CD4-positive, alpha-beta memory T cell (primary cell): ENCODE measurements at regions not wholly inside any gene's neighbourhood (a gene's known extent, or its start where the extent isn't known, plus 50 kb on each side); places are given as distances from the start of the nearest gene placed in this dataset.
A peak's percentile ranks its signal among the peaks of the same experiment; 100 is the strongest.

Experiments used
- CTCF ChIA-PET: fragments of 350-600 bp; sonication (Branson Sonifier 250); formaldehyde crosslinking; loops from one replicate; lab custom pipeline; 2021; ENCODE audit warnings: inconsistent platforms; ENCODE audit not compliant: partially characterized antibody; lab: Charles Lee
- POLR2A ChIA-PET: fragments of 350-600 bp; sonication (Branson Sonifier 250); formaldehyde crosslinking; loops from one replicate; lab custom pipeline; 2021; ENCODE audit not compliant: partially characterized antibody; lab: Charles Lee
- DNase-seq, 5 donors: peaks; one replicate each; pipeline versions ENCODE4 v3.0.0 to v3.0.0-alpha.2; 2020 to 2022; ENCODE audit warnings: mixed read lengths in 1 of 5
- H3K27ac ChIP-seq: one replicate; pipeline ENCODE4 v1.7.0; 2013; ENCODE audit warnings: low read depth, low read length
- H3K27me3 ChIP-seq: 2 replicates; pipeline ENCODE4 v1.7.0; 2013; ENCODE audit warnings: mild to moderate bottlenecking, low read length, moderate library complexity; ENCODE audit not compliant: insufficient read depth
- H3K36me3 ChIP-seq: 2 replicates; pipeline ENCODE4 v1.7.0; 2013; ENCODE audit warnings: mild to moderate bottlenecking, low read length, moderate library complexity; ENCODE audit not compliant: insufficient read depth
- H3K4me1 ChIP-seq: 2 replicates; pipeline ENCODE4 v1.7.0; 2013; ENCODE audit warnings: mild to moderate bottlenecking, low read length, moderate library complexity; ENCODE audit not compliant: insufficient read depth
- H3K4me3 ChIP-seq, 2 donors: one replicate each; pipeline ENCODE4 v1.7.0; 2013; ENCODE audit warnings: low read length in 2 of 2, mild to moderate bottlenecking in 1 of 2
- H3K9me3 ChIP-seq, 2 donors: one replicate each; pipeline ENCODE4 v1.7.0; 2013; ENCODE audit warnings: low read length in 2 of 2, control low read depth in 1 of 2; ENCODE audit not compliant: control insufficient read depth in 1 of 2
- H3K27ac Mint-ChIP-seq, 7 donors: one replicate each; pipeline ENCODE4 v1.8.0; 2020 to 2021; ENCODE audit warnings: mixed read lengths in 7 of 7, mild to moderate bottlenecking in 6 of 7, inconsistent platforms in 3 of 7, moderate library complexity in 3 of 7
- H3K27me3 Mint-ChIP-seq, 2 donors: one replicate each; pipeline ENCODE4 v1.8.0; 2020 to 2021; ENCODE audit warnings: mixed read lengths in 2 of 2
- H3K36me3 Mint-ChIP-seq, 2 donors: one replicate each; pipeline ENCODE4 v1.8.0; 2020 to 2021; ENCODE audit warnings: mixed read lengths in 2 of 2, inconsistent platforms in 1 of 2, mild to moderate bottlenecking in 1 of 2
- H3K4me1 Mint-ChIP-seq, 4 donors: one replicate each; pipeline ENCODE4 v1.8.0; 2020 to 2021; ENCODE audit warnings: mixed read lengths in 4 of 4, mild to moderate bottlenecking in 1 of 4
- H3K4me3 Mint-ChIP-seq, 8 donors: one replicate each; pipeline ENCODE4 v1.8.0; 2020 to 2021; ENCODE audit warnings: mixed read lengths in 8 of 8, mild to moderate bottlenecking in 7 of 8, moderate library complexity in 6 of 8, inconsistent platforms in 3 of 8
- H3K9me3 Mint-ChIP-seq, 8 donors: one replicate each; pipeline ENCODE4 v1.8.0; 2020 to 2021; ENCODE audit warnings: mixed read lengths in 8 of 8, mild to moderate bottlenecking in 5 of 8, inconsistent platforms in 3 of 8, moderate library complexity in 1 of 8
- intact Hi-C: fragments of 100-400 bp; cut with micrococcal nuclease; formaldehyde crosslinking; loops from one replicate; pipeline ENCODE4 v1.15.1; 2023

DNA sequence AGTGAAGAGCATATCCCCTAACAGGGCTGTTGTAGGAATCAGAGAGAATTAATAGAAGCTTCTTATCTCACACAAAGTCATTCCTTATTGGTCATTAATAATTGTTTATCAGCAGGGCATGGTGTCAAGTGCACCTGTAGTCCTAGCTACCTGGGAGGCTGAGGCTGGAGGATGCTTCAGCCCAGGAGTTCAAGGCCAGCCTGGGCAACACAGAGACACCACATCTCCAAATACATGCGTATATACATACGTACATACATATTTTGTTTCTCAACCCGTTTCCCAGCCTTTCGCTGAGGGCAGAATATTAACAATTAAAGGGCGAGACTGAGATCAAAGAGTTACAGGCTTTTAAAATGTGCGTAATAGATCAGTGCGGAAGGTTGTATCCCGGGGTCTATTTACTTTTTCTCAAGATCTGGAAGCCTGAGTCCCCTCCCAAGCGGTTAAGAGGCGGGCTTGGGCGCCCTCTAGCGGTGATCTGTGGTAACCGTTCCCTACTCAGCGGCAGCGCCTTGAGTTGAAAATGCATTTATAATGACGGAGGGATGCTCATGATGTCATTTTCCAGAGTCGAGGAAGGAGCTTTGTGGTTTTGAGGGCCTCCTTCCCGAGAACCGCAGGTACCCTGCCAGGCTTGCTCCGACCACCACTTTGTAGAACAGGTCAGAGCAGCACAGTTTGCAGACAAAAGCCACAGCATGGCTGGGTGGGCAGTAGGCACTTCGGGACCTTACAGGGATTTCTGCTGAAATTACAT is 169.6 kb upstream of the GPR12 start:
- no peaks in the 10 kb centered on the region for H3K4me1 ChIP-seq
- Mint-ChIP-seq H3K4me1 (peaks cover 0 to 3% (median 0%) of the 10 kb centered on the region in 4 donors), H3K27ac (no peak overlapping the region), H3K9me3 (no peaks in the 10 kb centered on the region), H3K4me3 (no peak overlapping the region), H3K36me3 (no peaks in the 10 kb centered on the region), H3K27me3 (peaks cover 4% of the 10 kb centered on the region in 2 donors)
- no peak overlapping the region for H3K27ac ChIP-seq
- no peaks in the 10 kb centered on the region for H3K9me3 ChIP-seq
- DNase-seq, result peak in 4 of 5 donors; percentile 48 to 57 (median 52)
- no peaks in the 10 kb centered on the region for H3K27me3 ChIP-seq
- intact Hi-C loops, result loop anchor here (1.0 to 10.0 kb wide), 2 partner anchors 445 to 744 kb away; no protein-coding TSS in a partner anchor
- H3K4me3 ChIP-seq, result no peak overlapping the region
- CTCF ChIA-PET, result interaction anchor here (0.6 to 4.5 kb wide), 24 partner anchors 10 to 1047 kb away, joined by 3 to 32 read pairs (median 4); no protein-coding TSS in a partner anchor
- no peaks in the 10 kb centered on the region for H3K36me3 ChIP-seq
- POLR2A ChIA-PET, result interaction anchor here (0.6 kb wide), 1 partner anchor 660 kb away, joined by 3 read pairs; no protein-coding TSS in a partner anchor

DNA sequence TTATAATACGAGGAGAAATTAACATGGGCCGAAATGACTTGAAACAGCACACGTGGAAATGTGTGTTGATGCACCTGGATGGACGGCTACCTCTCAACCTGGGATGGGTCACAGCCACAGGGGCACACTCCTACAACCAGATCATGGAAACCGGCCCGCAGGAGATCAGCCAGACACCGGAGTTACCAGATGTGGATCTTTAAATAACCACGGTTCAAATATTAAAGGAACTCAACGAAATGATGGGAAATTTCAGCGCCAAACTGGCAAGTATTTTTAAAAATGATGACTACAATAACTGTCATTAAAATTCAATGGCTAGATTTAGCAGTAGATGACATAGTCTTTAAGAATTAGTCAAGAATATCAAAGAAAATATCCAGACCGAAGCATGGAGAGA is 166.9 kb upstream of the GPR12 start:
- H3K9me3 Mint-ChIP-seq, result no peaks in the 10 kb centered on the region
- H3K4me1 Mint-ChIP-seq, result peaks cover 0 to 3% (median 0%) of the 10 kb centered on the region in 4 donors
- Histone ChIP-seq H3K27ac (no peak overlapping the region), H3K4me3 (no peak overlapping the region), H3K27me3 (no peaks in the 10 kb centered on the region), H3K4me1 (no peaks in the 10 kb centered on the region), H3K36me3 (no peaks in the 10 kb centered on the region), H3K9me3 (no peaks in the 10 kb centered on the region)
- intact Hi-C loops, result no loop called here
- peaks cover 16 to 17% of the 10 kb centered on the region in 2 donors for H3K27me3 Mint-ChIP-seq
- CTCF ChIA-PET, result interaction anchor here (1.5 to 4.5 kb wide), 2 partner anchors 12 to 743 kb away, joined by 3 to 30 read pairs; no protein-coding TSS in a partner anchor
- POLR2A ChIA-PET, result no interaction called here
- H3K27ac Mint-ChIP-seq, result no peak overlapping the region
- DNase-seq, result no peak
- H3K36me3 Mint-ChIP-seq, result no peaks in the 10 kb centered on the region
- peak overlapping the region in 1 of 8 donors; percentile 26 for H3K4me3 Mint-ChIP-seq

DNA sequence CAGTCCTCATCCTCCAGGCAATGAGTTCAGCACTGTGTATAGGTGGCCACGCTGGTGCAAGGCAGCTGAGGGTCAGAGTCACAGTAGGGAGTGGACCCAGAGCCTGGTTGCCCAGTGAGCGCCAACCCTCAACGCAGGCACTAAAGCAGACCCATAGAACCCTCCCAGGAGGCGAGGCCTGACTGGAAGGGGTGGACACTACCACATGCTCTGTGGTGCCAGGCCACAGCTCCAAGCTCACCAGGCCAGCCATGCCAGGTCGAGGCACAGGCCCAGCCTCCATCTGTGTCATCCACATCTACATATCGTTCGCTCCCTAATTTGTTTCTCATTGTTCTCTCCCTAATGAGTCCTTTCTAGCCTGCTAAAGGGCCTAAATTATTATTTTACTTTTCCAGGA is 165.8 kb upstream of the GPR12 start:
- H3K4me3 ChIP-seq, result no peak overlapping the region
- Mint-ChIP-seq H3K36me3 (no peaks in the 10 kb centered on the region), H3K27ac (no peak overlapping the region), H3K27me3 (peaks cover 22 to 23% of the 10 kb centered on the region in 2 donors), H3K9me3 (no peaks in the 10 kb centered on the region), H3K4me3 (no peak overlapping the region), H3K4me1 (peaks cover 0 to 3% (median 0%) of the 10 kb centered on the region in 4 donors)
- no peaks in the 10 kb centered on the region for H3K36me3 ChIP-seq
- CTCF ChIA-PET, result interaction anchor here (1.5 kb wide), 1 partner anchor 741 kb away, joined by 3 read pairs; no protein-coding TSS in a partner anchor
- no peaks in the 10 kb centered on the region for H3K9me3 ChIP-seq
- no peak for DNase-seq
- intact Hi-C loops, result no loop called here
- H3K4me1 ChIP-seq, result no peaks in the 10 kb centered on the region
- no peak overlapping the region for H3K27ac ChIP-seq
- H3K27me3 ChIP-seq, result no peaks in the 10 kb centered on the region
- POLR2A ChIA-PET, result no interaction called here

DNA sequence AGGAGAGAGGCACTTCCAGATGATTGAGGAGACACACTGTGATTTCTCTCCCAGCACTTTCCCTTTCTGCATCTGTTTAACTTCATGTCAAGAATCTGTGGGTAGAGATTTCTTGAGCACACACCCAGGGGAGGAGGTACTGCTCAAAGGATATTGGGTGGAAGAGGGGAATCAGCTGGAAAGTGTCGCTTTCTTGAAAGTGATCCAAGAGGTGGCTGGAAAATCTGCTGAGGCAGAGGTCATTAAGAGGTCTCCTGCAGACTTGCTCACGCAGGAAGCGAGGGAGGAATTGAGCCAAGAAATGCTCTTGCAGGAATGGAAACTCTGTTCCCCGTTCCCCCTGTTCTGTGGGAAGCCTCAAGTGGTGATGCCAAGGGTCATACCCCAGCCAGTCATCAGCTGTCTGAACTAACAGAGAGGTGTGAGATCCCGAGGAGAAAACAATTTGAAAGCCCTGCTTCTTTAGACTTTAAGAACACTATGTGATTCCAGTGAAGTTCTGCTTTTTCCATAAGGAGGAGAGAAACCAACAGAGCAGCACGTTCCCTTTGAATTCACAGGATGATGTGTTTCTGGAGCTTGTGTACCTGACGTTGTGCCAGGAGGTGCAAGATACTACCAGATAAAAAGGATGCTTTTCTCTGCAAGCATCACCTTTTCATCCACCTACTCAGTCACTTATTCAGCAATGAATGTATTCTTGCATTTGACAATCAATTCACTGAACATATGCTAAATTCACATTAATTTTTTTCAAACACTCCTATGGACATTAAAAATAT is 163.4 kb upstream of the GPR12 start:
- Histone ChIP-seq H3K36me3 (no peaks in the 10 kb centered on the region), H3K27me3 (no peaks in the 10 kb centered on the region), H3K4me1 (no peaks in the 10 kb centered on the region), H3K27ac (no peak overlapping the region), H3K9me3 (no peaks in the 10 kb centered on the region), H3K4me3 (no peak overlapping the region)
- peaks cover 27 to 33% of the 10 kb centered on the region in 2 donors for H3K27me3 Mint-ChIP-seq
- no peaks in the 10 kb centered on the region for H3K9me3 Mint-ChIP-seq
- no peak overlapping the region for H3K4me3 Mint-ChIP-seq
- intact Hi-C loops, result no loop called here
- POLR2A ChIA-PET, result no interaction called here
- no peaks in the 10 kb centered on the region for H3K4me1 Mint-ChIP-seq
- no peaks in the 10 kb centered on the region for H3K36me3 Mint-ChIP-seq
- CTCF ChIA-PET, result no interaction called here
- no peak overlapping the region for H3K27ac Mint-ChIP-seq
- DNase-seq, result no peak

DNA sequence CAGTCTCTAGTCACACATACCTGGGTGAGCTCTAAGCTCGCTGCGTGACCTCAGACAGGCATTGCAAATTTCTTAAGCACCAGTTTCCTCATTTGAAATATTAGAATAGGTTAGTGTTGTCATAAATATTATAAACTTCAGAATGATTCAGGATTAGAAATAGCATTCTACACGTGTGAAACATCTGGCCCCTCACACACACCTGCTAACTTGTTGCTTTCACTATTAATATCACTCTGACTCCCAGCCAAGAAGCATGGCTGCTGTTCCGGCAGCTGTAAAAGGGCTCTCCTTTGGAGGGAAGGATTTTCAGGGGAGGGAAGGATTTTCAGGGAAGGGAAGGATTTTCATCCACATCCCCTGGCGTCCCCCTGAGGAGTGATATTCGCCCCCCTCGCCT is 161.3 kb upstream of the GPR12 start:
- Mint-ChIP-seq H3K27me3 (peaks cover 27 to 33% of the 10 kb centered on the region in 2 donors), H3K4me1 (no peaks in the 10 kb centered on the region), H3K36me3 (no peaks in the 10 kb centered on the region), H3K27ac (no peak overlapping the region), H3K4me3 (no peak overlapping the region), H3K9me3 (no peaks in the 10 kb centered on the region)
- Histone ChIP-seq H3K4me1 (no peaks in the 10 kb centered on the region), H3K4me3 (no peak overlapping the region), H3K9me3 (no peaks in the 10 kb centered on the region), H3K27me3 (no peaks in the 10 kb centered on the region), H3K36me3 (no peaks in the 10 kb centered on the region), H3K27ac (no peak overlapping the region)
- CTCF ChIA-PET, result no interaction called here
- DNase-seq, result no peak
- intact Hi-C loops, result no loop called here
- POLR2A ChIA-PET, result no interaction called here

DNA sequence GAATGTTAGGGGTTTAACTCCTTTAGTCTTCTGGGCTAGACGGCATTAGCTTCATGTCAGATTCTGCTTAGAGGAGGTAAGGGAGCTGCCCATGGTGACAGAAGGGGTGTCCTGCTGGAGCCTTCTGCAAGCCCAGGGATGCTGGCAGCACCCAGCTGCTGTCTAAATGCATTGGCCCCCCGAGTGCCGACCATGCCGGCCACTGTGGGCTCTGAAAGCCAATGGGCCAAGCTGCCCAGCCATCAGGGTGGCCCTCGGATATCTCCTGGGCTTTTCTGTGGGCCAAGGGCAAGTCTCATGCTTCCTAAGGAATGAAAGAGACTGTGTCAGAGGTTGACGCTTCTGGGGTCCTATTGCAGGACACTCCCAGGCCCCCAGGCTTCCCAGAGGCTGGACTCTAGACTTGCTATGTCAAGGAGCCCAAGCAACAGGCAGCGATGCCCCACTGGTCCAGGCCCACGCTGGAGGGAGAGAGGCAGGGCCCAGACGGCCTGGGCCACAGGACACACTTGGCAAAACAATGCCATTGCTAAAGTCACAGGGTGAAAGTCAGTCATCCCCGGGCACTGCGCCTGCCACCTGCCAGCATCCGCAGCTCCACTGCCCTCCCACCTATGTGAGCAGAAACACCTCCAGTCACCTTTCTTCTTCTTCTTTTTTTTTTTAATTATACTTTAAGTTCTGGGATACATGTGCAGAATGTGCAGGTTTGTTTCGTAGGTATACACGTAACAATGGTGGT is 160.2 kb upstream of the GPR12 start:
- POLR2A ChIA-PET, result no interaction called here
- Mint-ChIP-seq H3K4me3 (no peak overlapping the region), H3K4me1 (no peaks in the 10 kb centered on the region), H3K9me3 (no peaks in the 10 kb centered on the region), H3K27me3 (peaks cover 25 to 30% of the 10 kb centered on the region in 2 donors), H3K27ac (no peak overlapping the region), H3K36me3 (no peaks in the 10 kb centered on the region)
- no peak overlapping the region for H3K27ac ChIP-seq
- no peaks in the 10 kb centered on the region for H3K36me3 ChIP-seq
- no peak overlapping the region for H3K4me3 ChIP-seq
- no peaks in the 10 kb centered on the region for H3K9me3 ChIP-seq
- H3K4me1 ChIP-seq, result no peaks in the 10 kb centered on the region
- intact Hi-C loops, result no loop called here
- no peak for DNase-seq
- no peaks in the 10 kb centered on the region for H3K27me3 ChIP-seq
- CTCF ChIA-PET, result interaction anchor here (3.3 kb wide), 1 partner anchor 10 kb away, joined by 25 read pairs; no protein-coding TSS in a partner anchor
